GM12873 (cell line): ENCODE measurements at regions not wholly inside any gene's neighbourhood (a gene's known extent, or its start where the extent isn't known, plus 50 kb on each side); places are given as distances from the start of the nearest gene placed in this dataset.

ENCODE experiments used
- TF ChIP-seq, protein P1 (sequence below): IDR thresholded peaks from 2 replicates; pipeline ENCODE4 v1.5.1; 2012; ENCODE audit warnings: low read depth, mild to moderate bottlenecking, moderate library complexity, low read length, control low read depth; ENCODE audit not compliant: insufficient read depth; ENCODE audit errors: missing control alignments

DNA sequence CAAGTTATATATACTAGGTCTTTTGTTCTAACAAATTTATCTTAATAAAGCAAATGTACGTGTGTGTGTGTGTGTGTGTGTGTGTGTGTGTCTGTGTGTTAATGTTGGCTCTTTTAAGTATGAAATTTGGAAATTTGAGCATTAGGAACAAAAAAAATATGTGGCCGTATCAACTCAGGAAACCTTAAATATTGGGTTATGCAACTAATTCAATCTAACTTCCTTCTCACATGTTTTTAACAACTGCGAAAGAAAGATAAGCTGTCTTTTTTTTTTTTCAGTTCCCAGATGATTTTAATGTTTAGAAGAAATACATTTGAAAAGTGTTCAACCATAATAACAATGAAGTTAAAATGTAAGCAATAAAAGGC, 616.4 kb upstream of the ARID1B start:
- TF ChIP-seq, protein P1, sequence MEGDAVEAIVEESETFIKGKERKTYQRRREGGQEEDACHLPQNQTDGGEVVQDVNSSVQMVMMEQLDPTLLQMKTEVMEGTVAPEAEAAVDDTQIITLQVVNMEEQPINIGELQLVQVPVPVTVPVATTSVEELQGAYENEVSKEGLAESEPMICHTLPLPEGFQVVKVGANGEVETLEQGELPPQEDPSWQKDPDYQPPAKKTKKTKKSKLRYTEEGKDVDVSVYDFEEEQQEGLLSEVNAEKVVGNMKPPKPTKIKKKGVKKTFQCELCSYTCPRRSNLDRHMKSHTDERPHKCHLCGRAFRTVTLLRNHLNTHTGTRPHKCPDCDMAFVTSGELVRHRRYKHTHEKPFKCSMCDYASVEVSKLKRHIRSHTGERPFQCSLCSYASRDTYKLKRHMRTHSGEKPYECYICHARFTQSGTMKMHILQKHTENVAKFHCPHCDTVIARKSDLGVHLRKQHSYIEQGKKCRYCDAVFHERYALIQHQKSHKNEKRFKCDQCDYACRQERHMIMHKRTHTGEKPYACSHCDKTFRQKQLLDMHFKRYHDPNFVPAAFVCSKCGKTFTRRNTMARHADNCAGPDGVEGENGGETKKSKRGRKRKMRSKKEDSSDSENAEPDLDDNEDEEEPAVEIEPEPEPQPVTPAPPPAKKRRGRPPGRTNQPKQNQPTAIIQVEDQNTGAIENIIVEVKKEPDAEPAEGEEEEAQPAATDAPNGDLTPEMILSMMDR, result no peak

DNA sequence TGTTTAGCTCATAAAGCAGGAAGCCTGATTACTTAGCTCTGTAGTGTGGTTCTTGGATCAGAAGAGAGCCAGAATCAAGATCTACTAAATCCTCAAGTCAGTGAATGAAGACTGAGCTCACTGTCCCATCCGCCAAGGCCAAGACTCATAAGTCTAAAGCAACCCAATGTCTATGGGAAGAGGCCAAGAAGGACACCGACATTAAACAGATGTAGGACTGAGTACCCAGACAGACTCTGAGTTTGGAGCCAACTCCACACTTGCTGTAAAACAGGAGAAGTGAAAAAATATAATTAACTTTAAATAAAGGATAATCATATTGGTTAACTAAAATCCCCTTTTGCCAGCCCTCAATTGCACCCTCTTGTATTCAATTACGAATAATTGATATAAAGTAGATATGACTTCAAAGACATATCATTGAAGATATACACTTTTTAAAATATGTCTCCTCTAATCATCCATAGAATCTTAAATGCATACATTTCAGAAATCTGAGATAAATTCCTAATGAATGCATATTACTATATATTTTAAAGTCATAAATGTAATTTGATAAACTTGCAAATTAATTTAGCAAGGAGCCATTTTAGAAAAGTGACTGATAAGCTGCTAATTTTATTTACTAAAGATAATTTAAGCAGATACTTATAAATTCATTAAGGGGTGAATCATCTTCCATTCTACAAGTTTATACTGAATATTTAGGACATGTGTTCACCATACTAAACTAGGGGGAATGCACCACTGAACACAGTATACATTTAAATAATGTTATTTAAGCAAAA, 617.0 kb upstream of the ARID1B start:
- TF ChIP-seq, protein P1, result no peak

DNA sequence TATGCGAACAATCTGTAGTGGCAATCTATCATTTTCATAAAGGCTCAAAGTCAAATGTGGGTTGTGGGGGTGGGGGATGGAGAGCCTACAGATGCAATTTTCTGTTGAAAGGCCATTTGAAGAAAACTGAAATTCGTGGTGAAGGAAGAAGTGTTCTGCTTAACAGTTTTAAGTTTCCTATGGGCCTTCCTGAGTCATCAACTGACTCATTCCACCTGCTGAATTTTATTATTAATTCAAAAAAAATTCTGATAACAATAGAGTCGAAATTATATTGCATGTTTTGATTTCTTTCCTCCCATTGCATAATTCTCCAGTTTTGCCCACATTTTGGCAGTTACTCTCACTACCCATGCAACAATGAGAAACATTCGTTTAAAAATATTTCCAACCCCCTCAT, 622.3 kb upstream of the ARID1B start:
- TF ChIP-seq, protein P1, result no peak

DNA sequence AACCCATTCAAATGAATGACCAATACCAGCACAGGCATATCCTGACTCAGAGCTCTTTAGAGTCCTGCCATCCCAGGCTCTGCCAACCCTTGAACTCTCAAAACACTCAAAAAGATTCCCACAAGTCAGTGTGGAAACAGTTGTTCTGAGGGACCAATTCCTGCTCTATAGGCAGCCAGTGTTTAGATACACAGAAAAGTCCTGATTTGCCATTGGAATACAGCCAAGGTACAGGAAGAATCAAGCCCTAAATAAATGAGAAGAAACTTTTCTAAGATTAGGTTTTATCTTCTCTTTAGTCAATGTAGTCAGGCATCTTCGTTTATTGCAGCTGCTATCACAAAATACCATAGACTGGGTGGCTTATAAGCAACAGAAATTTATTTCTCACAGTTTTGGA, 626.8 kb upstream of the ARID1B start:
- TF ChIP-seq, protein P1, result no peak

DNA sequence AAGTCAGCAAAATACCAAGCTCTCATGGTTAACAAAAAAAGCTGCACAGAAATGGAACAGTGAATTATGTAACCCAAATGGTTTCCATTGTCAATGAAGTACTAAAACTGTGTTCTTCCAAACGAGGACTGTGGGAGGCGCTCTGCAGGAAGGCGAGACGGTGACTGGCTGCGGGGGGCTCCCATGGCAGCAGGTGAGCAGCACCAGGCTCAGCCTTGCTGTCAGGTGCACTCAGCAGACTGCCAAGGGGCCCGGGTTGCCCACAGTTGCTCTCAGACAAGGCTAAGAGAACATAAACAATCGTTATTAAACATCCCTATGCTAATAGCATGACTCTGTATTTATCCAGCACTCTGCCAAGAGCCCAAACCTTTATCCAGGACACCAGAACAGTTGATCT, 630.3 kb upstream of the ARID1B start:
- TF ChIP-seq, protein P1, result no peak

DNA sequence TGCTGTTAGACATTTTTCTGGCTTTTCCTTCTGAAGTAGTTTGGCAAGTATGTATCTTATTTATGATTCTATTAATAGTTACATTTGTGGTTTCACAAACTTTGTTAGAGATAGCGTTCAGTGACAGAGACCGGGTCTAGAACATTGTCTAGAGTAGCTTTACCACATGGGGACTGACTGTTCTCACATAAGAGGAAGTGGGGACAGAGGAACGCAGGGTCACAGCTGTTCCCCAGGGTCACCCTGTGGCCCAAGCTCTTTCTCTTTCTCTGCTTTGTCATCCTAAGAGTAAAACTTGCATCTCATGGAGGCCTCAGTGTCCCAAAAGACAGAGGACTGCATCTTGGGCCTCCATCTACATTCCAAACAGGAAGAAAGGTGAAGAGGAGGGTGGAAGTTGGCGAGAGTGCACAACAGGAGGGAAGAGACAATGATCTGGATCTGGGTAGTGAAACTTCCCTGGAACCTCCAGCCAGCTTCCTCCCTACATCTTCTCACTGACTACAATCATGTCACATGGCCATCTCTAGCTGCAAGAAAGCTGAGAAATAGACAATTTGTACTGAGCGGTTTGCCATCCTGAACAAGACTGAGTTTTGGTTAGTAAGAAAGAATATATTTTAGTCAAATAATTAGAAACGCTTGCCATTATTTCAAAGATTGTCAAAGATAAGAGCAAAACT, 645.8 kb upstream of the ARID1B start:
- TF ChIP-seq, protein P1, result no peak

DNA sequence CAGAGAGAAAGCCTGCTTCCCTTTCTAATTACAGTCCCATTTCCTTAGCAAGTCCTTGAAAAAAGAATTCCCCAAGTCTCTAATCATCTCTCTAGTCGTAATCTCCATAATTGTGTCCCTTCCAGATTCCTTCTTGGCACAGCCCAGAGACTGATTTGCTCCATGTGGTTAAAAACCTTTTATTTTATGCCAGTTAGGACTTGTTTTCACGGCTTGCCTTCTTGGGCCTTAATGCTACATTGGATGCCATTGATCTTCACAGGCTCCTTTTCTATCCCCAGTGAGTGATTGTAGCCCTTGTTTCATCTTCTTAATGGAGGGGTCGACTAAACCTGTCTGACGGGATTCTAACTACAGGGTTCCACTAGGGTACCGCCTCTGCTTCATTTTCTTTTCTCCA, 650.6 kb upstream of the ARID1B start:
- TF ChIP-seq, protein P1, result no peak
